ENCODE measurements at regions not wholly inside any gene's neighbourhood (a gene's known extent, or its start where the extent isn't known, plus 50 kb on each side); places are given as distances from the start of the nearest gene placed in this dataset.
A peak's percentile ranks its signal among the peaks of the same experiment; 100 is the strongest.

DNA sequence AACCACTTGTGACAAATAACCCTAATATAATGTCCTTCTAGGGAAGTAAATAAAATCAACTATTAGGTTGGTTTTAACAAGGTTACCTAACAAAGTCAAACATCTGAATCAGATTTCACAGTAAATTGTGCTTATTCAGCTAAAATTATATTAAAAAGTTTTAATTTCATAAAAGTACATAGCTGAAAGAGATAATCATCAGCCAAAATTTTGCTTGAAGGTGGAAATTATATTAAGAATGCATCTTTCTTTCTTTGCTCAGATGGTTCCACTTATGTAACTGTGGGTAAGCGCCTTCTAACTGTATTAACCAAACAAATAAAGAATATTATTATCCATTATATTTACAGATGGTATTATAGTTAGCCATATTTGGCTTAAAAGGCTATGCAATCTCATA, 2840.3 kb upstream of the PCDH20 start:
- TF ChIP-seq ZFP30 (CRISPR knock-in tag; IDR thresholded peaks at IDR 0.05) (no peak), ZNF8 (CRISPR knock-in tag; IDR thresholded peaks at IDR 0.05) (0 out of 2 replicates have a peak, but pooled peaks have one; percentile 6)
